ENCODE measurements at regions not wholly inside any gene's neighbourhood (a gene's known extent, or its start where the extent isn't known, plus 50 kb on each side); places are given as distances from the start of the nearest gene placed in this dataset.

- H3K4me3 ChIP-seq (ENCODE audit: low read depth, low read length, poor library complexity, severe bottlenecking): no peak overlapping the region
- no peaks in the 10 kb centered on the region for H3K4me1 ChIP-seq (ENCODE audit: insufficient read depth, low read length, poor library complexity, severe bottlenecking)
- TF ChIP-seq EZH2 (IDR thresholded peaks at IDR 0.05; ENCODE audit: borderline replicate concordance, low read depth, low read length, poor library complexity, severe bottlenecking) (no peak), CTCF (conservative IDR thresholded peaks at IDR 0.05; ENCODE audit: low read depth, low read length) (no peak)
- POLR2A ChIA-PET (ENCODE audit: low non-redundant PET): no interaction called here
- no peak overlapping the region for H3K27ac ChIP-seq (ENCODE audit: low read depth, low read length, poor library complexity, severe bottlenecking)
- CTCF ChIA-PET: no interaction called here
- no peak for DNase-seq (ENCODE audit: low spot score)
- intact Hi-C loops (cut with micrococcal nuclease; ENCODE audit: unreplicated experiment): no loop called here
- no peaks in the 10 kb centered on the region for H3K27me3 ChIP-seq (replicated peaks; ENCODE audit: insufficient read depth, low read depth, low read length, poor library complexity)
- peaks cover 7% of the 10 kb centered on the region for H3K9me3 ChIP-seq (ENCODE audit: low read depth, low read length, poor library complexity, severe bottlenecking)
- H3K36me3 ChIP-seq (ENCODE audit: insufficient read depth, low read length, poor library complexity, severe bottlenecking): no peaks in the 10 kb centered on the region
- no TSS peak for BruUV-seq (replicated peaks)
Observed at GRCh38 chr2:217177720-217178119, 317.9 kb upstream of the TNP1 start.

GRCh38 chr2:217171874-217172273 is 312.0 kb upstream of the TNP1 start:
- no peak for TF ChIP-seq EZH2 (IDR thresholded peaks at IDR 0.05; ENCODE audit: borderline replicate concordance, low read depth, low read length, poor library complexity, severe bottlenecking)
- no peak for TF ChIP-seq CTCF (conservative IDR thresholded peaks at IDR 0.05; ENCODE audit: low read depth, low read length)
- Histone ChIP-seq H3K27me3 (replicated peaks; ENCODE audit: insufficient read depth, low read depth, low read length, poor library complexity) (no peaks in the 10 kb centered on the region), H3K4me3 (ENCODE audit: low read depth, low read length, poor library complexity, severe bottlenecking) (no peak overlapping the region), H3K4me1 (ENCODE audit: insufficient read depth, low read length, poor library complexity, severe bottlenecking) (no peaks in the 10 kb centered on the region), H3K9me3 (ENCODE audit: low read depth, low read length, poor library complexity, severe bottlenecking) (peaks cover 7% of the 10 kb centered on the region), H3K27ac (ENCODE audit: low read depth, low read length, poor library complexity, severe bottlenecking) (no peak overlapping the region), H3K36me3 (ENCODE audit: insufficient read depth, low read length, poor library complexity, severe bottlenecking) (no peaks in the 10 kb centered on the region)
- intact Hi-C loops (cut with micrococcal nuclease; ENCODE audit: unreplicated experiment): no loop called here
- BruUV-seq (replicated peaks): no TSS peak
- CTCF ChIA-PET: no interaction called here
- POLR2A ChIA-PET (ENCODE audit: low non-redundant PET): no interaction called here
- DNase-seq (ENCODE audit: low spot score): no peak

GRCh38 chr2:217168496-217168895 is 308.6 kb upstream of the TNP1 start:
- H3K27ac ChIP-seq (ENCODE audit: low read depth, low read length, poor library complexity, severe bottlenecking): no peak overlapping the region
- TF ChIP-seq EZH2 (IDR thresholded peaks at IDR 0.05; ENCODE audit: borderline replicate concordance, low read depth, low read length, poor library complexity, severe bottlenecking): no peak
- TF ChIP-seq CTCF (conservative IDR thresholded peaks at IDR 0.05; ENCODE audit: low read depth, low read length): no peak
- BruUV-seq (replicated peaks): no TSS peak
- ChIA-PET CTCF (no interaction called here), POLR2A (ENCODE audit: low non-redundant PET) (no interaction called here)
- H3K27me3 ChIP-seq (replicated peaks; ENCODE audit: insufficient read depth, low read depth, low read length, poor library complexity): no peaks in the 10 kb centered on the region
- no peak for DNase-seq (ENCODE audit: low spot score)
- no peaks in the 10 kb centered on the region for H3K36me3 ChIP-seq (ENCODE audit: insufficient read depth, low read length, poor library complexity, severe bottlenecking)
- intact Hi-C loops (cut with micrococcal nuclease; ENCODE audit: unreplicated experiment): loop anchor here (10.0 kb wide), 1 partner anchor 346 kb away; no protein-coding TSS in a partner anchor
- no peaks in the 10 kb centered on the region for H3K9me3 ChIP-seq (ENCODE audit: low read depth, low read length, poor library complexity, severe bottlenecking)
- H3K4me1 ChIP-seq (ENCODE audit: insufficient read depth, low read length, poor library complexity, severe bottlenecking): no peaks in the 10 kb centered on the region
- H3K4me3 ChIP-seq (ENCODE audit: low read depth, low read length, poor library complexity, severe bottlenecking): no peak overlapping the region
